Urothelium cell line (cell line): ENCODE measurements at regions not wholly inside any gene's neighbourhood (a gene's known extent, or its start where the extent isn't known, plus 50 kb on each side); places are given as distances from the start of the nearest gene placed in this dataset.
"Not testable (repeated sequence)": the region's sequence is repeated elsewhere in the genome, so short reads cannot be mapped to it uniquely, and the experiment has no call there.

ENCODE experiments used
- DNase-seq: peaks from one replicate; pipeline ENCODE4 v3.0.0; 2011; ENCODE audit warnings: low spot score, mixed read lengths
- FAIRE-seq: peaks from 2 replicates; lab custom pipeline; 2011; peaks lifted over from hg19 to GRCh38; lab: Jason Lieb, UNC

DNA sequence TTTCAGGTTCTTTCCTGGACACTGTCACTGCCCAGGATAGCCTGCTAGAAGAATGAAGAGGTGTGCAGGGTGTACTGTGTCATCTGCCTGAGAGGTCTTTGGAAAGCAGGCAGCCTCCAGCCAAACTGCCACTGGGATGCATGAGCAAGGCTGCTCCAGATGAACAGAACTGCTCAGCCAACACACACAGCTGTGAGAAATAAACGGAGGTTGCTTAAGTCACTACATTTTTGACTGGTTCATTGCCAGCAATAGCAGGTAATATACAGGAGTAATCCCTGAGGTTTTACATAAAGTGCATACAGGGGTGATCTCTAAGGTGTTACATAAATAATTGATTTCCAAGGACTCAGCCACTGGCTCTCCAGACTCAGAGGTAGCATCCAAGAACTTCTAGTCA, 516.9 kb downstream of the BRINP3 start:
- FAIRE-seq = no peak
- no peak for DNase-seq

DNA sequence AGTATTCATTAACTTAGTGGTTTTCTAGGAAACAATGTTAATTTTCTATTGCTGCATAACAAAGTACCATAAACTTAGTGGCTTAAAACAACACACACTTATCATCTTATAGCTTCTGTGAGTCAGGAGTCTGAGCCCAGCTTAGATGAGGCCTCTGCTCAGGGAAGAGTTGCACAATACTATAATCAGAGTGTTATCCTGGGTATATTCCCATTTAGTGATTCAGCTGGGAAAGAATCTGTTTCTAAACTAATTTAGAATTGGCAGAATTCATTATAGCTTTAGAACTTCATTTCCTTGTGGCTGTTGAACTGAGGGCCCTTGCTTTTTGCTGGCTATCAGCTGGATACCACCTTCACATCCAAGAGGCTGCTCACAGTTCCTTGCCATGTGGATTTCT, 515.5 kb downstream of the BRINP3 start:
- DNase-seq (no peak), FAIRE-seq (no peak)

DNA sequence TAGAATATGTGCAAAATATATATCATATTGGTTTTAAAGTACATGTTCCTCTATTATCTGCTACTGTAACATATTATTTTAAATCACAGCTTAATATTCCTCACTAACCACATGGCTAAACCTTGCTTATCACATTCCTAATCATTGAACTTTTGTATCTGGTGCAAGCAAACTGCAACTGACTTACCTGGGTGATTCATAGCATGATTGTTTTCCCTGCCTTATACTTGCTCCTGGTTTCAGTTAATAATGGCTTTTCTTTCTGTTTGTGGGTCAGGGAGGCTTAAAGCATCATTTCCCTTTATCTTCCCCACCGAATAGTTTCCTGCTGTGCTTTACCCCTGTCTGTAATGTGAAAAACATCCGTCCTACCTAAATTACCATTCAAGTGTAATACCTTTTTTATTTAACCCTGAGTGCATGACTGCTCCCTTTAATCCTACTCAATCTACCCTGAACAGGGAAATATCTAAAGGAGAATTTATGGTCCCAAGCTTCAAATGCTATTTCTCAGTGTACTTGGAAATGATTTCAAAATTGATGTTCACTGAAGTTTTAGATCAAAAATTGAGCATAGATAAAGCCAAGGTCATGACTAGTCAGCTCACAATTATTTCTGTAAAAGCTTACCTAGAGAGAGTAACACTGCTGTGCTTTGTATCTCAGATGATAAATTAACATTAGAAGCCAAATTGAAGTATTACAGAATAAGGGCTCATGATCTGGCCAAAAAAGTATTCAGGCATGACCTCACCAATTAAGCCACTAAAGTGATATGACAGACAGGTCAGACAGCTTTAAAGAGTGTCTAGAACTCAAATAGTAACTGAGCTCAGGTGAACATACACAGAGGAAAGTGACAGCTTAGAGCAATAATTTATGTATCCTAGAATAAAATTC, 507.1 kb downstream of the BRINP3 start:
- FAIRE-seq = no peak
- DNase-seq = no peak

DNA sequence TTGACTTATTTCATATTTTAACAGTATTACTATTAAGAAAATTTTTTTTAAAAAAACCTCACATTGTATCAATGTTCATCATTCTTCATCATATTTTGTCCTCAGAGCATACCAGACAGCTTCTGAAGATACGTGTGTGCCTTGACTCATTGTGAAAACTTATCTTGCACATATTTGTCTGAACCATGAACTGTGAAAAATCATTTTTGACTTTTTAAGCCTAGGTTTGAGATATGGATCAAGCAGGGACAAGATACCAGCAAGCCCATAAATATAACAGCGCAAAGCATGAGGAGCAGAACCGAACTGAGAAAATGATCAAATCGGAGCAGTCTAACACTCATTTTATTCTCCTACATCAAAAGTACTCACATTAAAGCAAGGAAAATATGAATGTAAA, 506.0 kb downstream of the BRINP3 start:
- DNase-seq (no peak), FAIRE-seq (no peak)

DNA sequence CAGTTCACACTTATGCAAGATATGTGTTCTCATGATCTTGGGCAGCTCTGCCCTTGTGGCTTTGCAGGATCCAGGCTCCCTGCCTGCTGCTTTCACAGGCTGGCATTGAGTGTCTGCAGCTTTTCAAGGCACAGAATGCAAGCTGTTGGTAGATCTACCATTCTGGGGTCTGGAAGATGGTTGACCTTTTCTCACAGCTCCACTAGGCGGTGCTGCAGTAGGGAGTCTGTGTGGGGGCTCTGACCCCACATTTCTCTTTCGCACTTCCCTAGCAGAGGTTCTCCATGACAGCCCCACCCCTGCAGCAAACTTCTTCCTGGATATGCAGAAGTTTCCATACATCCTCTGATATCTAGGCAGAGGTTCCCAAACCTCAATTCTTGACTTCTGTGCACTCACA, 500.5 kb downstream of the BRINP3 start:
- DNase-seq (no peak), FAIRE-seq (no peak)

DNA sequence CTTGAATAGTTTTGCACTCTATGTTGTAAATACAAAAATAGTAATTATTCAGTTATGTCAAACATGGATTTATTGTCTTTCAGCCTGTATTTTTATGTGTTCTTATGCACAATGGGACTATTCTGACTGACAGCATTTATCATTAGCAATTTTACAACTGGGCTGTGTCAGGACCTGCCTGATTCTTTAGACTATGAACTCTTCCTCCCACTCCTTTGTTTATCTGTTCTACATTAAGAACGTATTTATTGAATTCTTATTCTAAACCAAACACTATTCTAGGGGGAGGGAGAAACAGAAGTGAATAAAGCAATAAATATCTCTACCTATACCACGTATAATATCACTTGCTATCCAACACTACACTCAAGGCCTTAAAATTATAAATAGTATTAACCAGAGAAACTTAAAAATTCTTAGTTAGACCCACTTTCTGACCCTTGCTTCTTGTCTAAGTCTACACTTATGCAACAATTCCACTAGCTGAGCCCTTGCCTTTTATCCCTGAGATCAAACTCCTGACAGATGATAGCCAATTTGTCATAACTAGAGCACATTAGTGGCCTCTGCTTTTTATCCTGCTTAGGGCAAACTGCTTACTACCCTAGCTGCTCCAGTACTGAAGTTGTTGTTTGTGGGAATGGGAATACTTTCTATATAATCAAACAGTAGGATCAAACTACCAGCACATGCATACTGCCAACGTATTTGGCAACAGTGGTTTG, 494.3 kb downstream of the BRINP3 start:
- FAIRE-seq (no peak), DNase-seq (no peak)

DNA sequence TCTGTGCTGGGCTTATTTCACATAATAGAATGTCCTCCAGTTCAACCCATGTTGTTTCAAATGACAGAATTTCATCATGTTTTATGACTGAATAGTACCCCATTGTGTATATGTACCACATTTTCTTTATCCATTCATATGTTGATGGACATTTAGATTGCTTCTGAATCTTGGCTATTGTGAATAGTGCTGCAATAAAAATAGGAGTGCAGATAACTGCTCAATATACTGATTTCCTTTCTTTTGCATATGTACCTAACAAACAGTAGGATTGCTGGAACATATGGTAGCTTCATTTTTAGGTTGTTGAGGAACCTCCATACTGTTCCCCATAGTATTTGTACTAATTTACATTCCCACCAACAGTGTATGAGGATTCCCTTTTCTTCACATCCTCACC, 491.1 kb downstream of the BRINP3 start:
- DNase-seq (no peak), FAIRE-seq (no peak)

DNA sequence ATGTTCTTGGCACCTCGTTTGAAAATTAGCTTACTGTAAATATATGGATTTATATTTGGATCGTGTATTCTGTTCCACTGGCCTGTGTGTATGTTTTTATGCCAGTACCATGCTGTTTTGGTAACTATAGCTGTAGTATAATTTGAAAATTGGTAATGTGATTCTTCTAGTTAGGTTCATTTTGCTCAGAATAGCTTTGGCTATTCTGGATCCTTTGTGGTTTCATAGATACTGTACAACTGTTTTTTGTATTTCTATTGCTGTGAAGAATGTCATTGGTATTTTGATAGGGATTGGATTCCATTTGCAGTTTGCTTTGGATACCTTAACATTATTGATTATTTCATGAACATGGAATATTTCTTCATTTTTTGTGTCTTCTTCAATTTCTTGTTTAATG, 490.2 kb downstream of the BRINP3 start:
- DNase-seq (no peak), FAIRE-seq (no peak)

DNA sequence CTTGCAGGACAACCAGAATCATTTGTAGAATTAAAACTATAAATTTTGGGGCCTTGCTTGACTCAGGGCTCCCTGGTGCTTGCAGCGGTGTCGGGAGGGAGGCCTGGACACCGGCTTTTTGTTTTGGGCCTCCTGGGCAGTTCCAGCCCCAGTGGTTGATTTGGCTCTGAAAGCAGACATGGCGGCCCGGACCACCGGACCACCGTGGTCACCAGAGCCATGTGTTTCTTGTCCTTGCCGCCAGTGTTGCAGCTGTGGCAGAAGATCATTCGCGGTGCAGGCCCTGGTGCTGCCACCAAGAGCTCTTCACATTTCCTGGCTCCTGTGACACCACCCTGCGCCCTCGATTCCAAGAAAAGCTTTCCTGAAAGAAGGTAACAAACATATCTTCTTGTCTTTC, 484.8 kb downstream of the BRINP3 start:
- FAIRE-seq = no peak

DNA sequence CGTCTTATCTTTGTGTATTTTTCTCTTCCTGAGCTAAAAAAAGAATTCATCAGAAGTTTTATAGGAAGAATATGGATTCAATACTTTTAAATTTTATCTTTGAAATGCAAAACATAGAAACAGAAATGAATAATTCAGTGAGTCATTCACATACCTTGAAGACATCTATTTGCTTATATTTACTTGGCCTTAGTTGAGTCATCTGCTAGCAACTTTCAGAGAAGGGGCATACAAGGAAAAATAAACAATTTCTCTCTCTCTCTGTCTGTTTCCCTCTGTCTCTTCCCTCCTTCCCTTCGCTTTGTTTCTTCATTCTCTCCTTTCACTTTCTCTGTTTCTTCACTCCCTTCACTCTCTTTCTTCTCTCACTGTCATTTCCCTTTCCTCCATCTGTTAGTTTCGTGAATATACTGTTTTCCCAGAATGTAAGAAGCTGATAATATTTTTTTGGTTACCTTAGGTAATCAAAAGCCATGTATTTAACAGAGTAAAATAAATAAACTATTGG, 477.2 kb downstream of the BRINP3 start:
- DNase-seq = no peak
- no peak for FAIRE-seq

More for the DNA sequence above, 484.8 kb downstream of the BRINP3 start:
- no peak for DNase-seq

DNA sequence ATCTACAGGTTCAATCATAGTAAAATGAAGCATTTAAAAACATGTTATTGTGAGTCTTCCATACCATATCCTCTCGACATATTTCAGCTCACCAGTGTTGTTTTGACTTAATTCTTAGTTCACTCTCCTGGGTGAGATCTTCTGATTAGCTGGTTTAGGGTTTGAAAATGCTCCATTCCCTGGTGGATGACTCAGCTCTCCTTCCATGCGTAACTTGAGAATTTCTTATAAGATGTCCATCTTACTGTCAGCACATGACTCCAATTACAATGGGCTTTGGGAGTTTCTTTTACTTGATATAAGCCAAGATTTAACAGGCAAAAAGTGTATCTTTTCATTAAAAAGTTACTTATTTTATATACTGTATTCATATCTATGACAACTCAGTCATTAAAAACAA, 476.5 kb downstream of the BRINP3 start:
- FAIRE-seq = no peak
- DNase-seq = peak; percentile 6

DNA sequence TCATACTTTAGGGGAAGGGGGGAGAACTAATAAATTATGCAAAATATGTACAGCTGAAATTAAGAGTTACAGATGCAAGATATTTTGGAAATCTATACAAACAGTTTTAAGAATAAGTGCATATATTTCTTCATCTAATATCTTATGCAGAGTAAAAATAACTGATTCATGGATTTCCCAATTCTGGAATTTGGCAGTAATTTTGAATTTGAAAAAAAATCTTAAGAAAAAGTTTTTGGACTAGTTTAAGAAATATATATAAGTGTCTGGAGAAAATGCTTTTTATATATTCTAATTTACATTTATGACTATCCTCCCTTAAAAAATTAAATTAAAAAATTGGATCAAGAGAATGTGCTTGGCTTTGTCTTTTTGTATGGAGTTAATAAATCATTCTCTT, 474.3 kb downstream of the BRINP3 start:
- no peak for DNase-seq
- no peak for FAIRE-seq

DNA sequence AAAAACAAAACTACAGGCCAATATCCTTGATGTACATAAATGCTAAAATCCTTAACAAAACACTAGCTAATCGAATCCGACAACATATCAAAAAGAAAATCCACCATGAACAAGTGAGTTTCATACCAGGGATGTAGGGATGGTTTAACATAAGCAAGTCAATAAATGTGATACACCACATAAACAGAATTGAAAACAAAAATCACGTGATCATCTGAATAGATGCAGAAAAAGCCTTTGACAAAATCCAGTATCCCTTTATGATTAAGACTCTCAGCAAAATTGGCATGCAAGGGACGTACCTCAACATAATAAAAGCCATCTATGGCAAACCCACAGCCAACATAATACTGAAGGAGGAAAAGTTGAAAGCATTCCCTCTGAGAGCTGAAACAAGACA, 466.1 kb downstream of the BRINP3 start:
- FAIRE-seq (no peak), DNase-seq (no peak)

DNA sequence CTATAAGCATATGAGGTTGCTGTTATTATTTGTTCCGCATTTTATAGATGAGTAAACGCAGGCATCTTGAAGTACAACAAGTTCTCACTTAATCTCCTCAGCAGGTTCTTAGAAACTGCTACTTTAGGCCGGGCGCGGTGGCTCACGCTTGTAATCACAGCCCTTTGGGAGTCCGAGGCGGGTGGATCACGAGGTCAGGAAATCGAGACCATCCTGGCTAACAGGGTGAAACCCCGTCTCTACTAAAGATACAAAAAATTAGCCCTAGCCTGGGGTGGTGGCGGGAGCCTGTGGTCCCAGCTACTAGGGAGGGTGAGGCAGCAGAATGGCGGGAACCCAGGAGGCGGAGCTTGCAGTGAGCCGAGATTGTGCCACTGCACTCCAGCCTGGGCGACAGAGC, 458.5 kb downstream of the BRINP3 start:
- FAIRE-seq, DNase-seq: not testable (repeated sequence)

DNA sequence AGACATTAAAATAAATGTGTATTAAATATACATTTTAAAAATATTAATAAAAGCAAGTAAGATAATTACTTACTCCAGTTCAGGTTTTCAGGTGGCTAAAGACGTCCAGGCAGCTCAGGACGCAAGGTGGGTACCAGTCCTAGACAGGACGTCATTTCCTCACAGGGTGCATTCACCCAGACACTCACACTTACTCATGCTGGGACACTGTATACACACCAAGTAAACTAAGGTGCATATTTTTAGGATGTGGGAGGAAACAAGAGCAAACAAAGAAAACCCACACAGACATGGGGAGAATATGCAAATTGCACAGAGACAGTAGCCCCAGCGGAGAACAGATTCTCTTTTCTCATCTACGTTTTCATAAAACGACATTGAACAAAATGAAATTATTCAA, 457.9 kb downstream of the BRINP3 start:
- FAIRE-seq = no peak
- DNase-seq = peak; percentile 60

DNA sequence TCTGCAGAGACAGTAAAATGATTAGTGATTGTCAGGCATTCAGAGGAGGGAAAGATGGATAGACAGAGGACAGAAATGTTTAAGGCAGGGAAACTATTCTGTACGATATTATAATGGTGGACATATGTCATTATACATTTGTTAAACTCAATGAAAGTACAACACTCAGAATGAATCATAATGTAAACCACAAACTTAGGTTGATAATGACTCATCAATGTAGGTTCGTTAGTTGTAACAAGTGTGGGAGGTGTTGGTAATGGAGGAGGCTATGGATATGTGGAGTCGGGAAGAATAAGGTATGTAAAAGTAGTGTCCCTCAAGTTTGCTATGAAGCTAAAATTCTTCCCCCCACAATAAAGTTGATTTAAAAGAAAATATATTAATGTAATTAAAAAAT, 455.0 kb downstream of the BRINP3 start:
- peak; percentile 4 for DNase-seq
- no peak for FAIRE-seq

DNA sequence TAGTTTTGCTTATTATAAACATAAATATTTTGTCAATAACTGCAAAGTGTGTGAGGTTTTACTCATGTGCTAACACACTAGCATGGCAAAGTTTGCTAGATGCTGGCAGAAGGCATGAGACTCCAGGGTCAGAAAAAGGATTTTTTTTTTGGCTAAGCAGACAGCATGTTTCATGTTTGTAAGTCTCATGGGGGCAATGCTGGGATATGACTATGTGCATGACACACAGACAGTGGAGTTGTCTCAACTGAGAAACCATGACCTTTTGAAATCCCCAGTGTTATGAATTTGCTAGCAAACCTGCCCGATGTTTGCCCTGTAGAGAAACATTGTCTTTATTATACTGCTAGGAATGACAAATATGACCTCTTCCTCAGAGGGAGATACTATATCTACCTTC, 448.2 kb downstream of the BRINP3 start:
- DNase-seq (no peak), FAIRE-seq (no peak)

DNA sequence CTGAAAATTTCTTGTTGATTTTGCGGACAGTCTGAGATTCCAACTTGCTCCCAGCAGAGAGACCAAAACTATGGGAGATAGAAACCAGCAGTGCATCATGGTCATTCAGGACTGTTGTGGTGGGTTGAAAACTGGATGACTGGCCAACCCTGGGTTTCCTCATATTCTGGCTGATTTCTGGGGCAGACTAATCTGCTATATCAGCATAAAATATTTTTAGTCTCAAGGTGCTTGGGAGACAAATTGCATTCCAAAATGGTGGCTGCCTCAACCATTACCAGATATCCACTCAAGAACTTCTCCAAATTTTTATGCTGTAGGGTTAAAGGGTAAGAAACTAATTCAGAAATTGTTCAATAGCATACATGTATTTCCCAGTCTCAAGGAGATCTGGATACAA, 434.0 kb downstream of the BRINP3 start:
- FAIRE-seq (no peak), DNase-seq (no peak)

DNA sequence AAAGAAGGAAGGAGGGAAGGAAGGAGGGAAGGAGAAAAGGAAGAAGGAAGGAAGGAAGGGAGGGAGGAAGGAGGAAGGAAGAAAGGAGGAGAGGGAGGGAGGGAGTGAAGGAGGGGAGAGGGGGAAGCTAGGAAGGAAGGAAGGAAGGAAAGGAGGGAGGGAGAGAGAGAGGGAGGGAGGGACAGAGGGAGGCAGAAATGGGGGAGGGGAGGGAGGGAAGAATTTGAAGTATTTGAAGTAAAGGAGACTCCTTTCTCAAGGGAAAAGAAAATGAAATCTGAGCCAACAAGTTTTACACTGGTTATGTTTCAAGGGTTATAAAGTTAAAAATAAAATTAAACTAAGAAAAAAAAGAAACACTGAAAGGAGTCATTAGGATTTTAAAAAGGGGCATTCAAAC, 431.4 kb downstream of the BRINP3 start:
- DNase-seq = no peak
- no peak for FAIRE-seq
